Breast epithelium (tissue), 4 donors: ENCODE measurements at regions not wholly inside any gene's neighbourhood (a gene's known extent, or its start where the extent isn't known, plus 50 kb on each side); places are given as distances from the start of the nearest gene placed in this dataset.

ENCODE experiments used
- DNase-seq, 2 donors: peaks; one replicate each; pipeline ENCODE4 v3.0.0-alpha.2; 2019; ENCODE audit warnings: low spot score in 2 of 2
- H3K27ac ChIP-seq, 2 donors: fragments of 200-600 bp; sonication (generic) in 1 of 2; one replicate each; pipeline ENCODE4 v1.5.1; 2016 to 2019; ENCODE audit warnings: mild to moderate bottlenecking in 1 of 2
- H3K27me3 ChIP-seq, 2 donors: fragments of 200-600 bp; sonication (generic) in 1 of 2; one replicate each; pipeline versions ENCODE4 v1.5.1 to v1.6.0; 2017 to 2019; ENCODE audit warnings: control low read depth in 1 of 2, mild to moderate bottlenecking in 1 of 2
- H3K36me3 ChIP-seq: fragments of 200-600 bp; one replicate; pipeline ENCODE4 v1.5.1; 2019
- H3K4me1 ChIP-seq, 2 donors: fragments of 200-600 bp; sonication (generic); one replicate each; pipeline ENCODE4 v1.5.1; 2016 to 2019; ENCODE audit warnings: control low read depth in 1 of 2
- H3K4me3 ChIP-seq, 3 donors: fragments of 200-600 bp; sonication (generic); 1 replicate in 2 of 3; 2 replicates in 1 of 3; pipeline ENCODE4 v1.5.1; 2016 to 2019; ENCODE audit warnings: mild to moderate bottlenecking in 3 of 3, moderate library complexity in 2 of 3
- H3K9me3 ChIP-seq, 2 donors: fragments of 200-600 bp; sonication (generic) in 1 of 2; one replicate each; pipeline ENCODE4 v1.5.1; 2016 to 2019; ENCODE audit warnings: control low read depth in 1 of 2
- CTCF ChIP-seq, 3 donors: fragments of 450-650 bp; IDR thresholded peaks; one replicate each; pipeline ENCODE4 v1.5.1; 2016 to 2017; ENCODE audit warnings: antibody characterized with exemption in 3 of 3, mild to moderate bottlenecking in 3 of 3, moderate library complexity in 3 of 3
- POLR2A ChIP-seq: fragments of 450-650 bp; IDR thresholded peaks from one replicate; pipeline ENCODE4 v1.6.1; 2016; ENCODE audit warnings: antibody characterized with exemption, mild to moderate bottlenecking, moderate library complexity
- POLR2AphosphoS5 ChIP-seq, 3 donors: sonication (generic); formaldehyde crosslinking; IDR thresholded peaks; one replicate each; pipeline ENCODE4 v1.6.1; 2017; ENCODE audit warnings: antibody characterized with exemption in 3 of 3
- intact Hi-C: fragments of 100-400 bp; cut with DNase I; formaldehyde crosslinking; loops from one replicate; pipeline ENCODE4 v1.15.1; 2023; ENCODE audit warnings: low total_unique reads

- intact Hi-C loops = no loop called here
- Histone ChIP-seq H3K27ac (no peak overlapping the region), H3K9me3 (no peaks in the 10 kb centered on the region), H3K4me3 (no peak overlapping the region), H3K36me3 (no peaks in the 10 kb centered on the region), H3K4me1 (no peaks in the 10 kb centered on the region), H3K27me3 (no peaks in the 10 kb centered on the region)
- TF ChIP-seq POLR2AphosphoS5 (IDR thresholded peaks at IDR 0.05) (no peak), POLR2A (no peak), CTCF (IDR thresholded peaks at IDR 0.05) (no peak)
- DNase-seq = no peak
Observed at GRCh38 chr18:67010919-67011318, 407.0 kb upstream of the CDH19 start.

GRCh38 chr18:67007999-67008398 lies 404.1 kb upstream of the CDH19 start:
- Histone ChIP-seq H3K36me3 (no peaks in the 10 kb centered on the region), H3K4me3 (no peak overlapping the region), H3K27me3 (no peaks in the 10 kb centered on the region), H3K27ac (no peak overlapping the region), H3K9me3 (no peaks in the 10 kb centered on the region), H3K4me1 (no peaks in the 10 kb centered on the region)
- intact Hi-C loops = no loop called here
- TF ChIP-seq POLR2A = no peak
- TF ChIP-seq CTCF (IDR thresholded peaks at IDR 0.05) = no peak
- DNase-seq = no peak

GRCh38 chr18:67007085-67007484 lies 403.2 kb upstream of the CDH19 start:
- Histone ChIP-seq H3K27me3 (no peaks in the 10 kb centered on the region), H3K27ac (no peak overlapping the region), H3K36me3 (no peaks in the 10 kb centered on the region), H3K4me1 (no peaks in the 10 kb centered on the region), H3K9me3 (no peaks in the 10 kb centered on the region), H3K4me3 (no peak overlapping the region)
- intact Hi-C loops = no loop called here
- DNase-seq = no peak
- no peak for TF ChIP-seq POLR2A
- no peak for TF ChIP-seq CTCF (IDR thresholded peaks at IDR 0.05)
- no peak for TF ChIP-seq POLR2AphosphoS5 (IDR thresholded peaks at IDR 0.05)

GRCh38 chr18:67001052-67001451 lies 397.2 kb upstream of the CDH19 start:
- DNase-seq = no peak
- no peaks in the 10 kb centered on the region for H3K4me1 ChIP-seq
- no peaks in the 10 kb centered on the region for H3K27me3 ChIP-seq
- H3K4me3 ChIP-seq = no peak overlapping the region
- intact Hi-C loops = no loop called here
- H3K36me3 ChIP-seq = no peaks in the 10 kb centered on the region
- no peak overlapping the region for H3K27ac ChIP-seq
- H3K9me3 ChIP-seq = no peaks in the 10 kb centered on the region
- no peak for TF ChIP-seq POLR2AphosphoS5 (IDR thresholded peaks at IDR 0.05)
- TF ChIP-seq POLR2A = no peak
- no peak for TF ChIP-seq CTCF (IDR thresholded peaks at IDR 0.05)

- H3K4me1 ChIP-seq = no peaks in the 10 kb centered on the region
- no peaks in the 10 kb centered on the region for H3K36me3 ChIP-seq
- H3K27ac ChIP-seq = no peak overlapping the region
- no peak for TF ChIP-seq POLR2AphosphoS5 (IDR thresholded peaks at IDR 0.05)
- no peak for TF ChIP-seq CTCF (IDR thresholded peaks at IDR 0.05)
- no peak for TF ChIP-seq POLR2A
- H3K4me3 ChIP-seq = no peak overlapping the region
- H3K27me3 ChIP-seq = no peaks in the 10 kb centered on the region
- DNase-seq = no peak
- H3K9me3 ChIP-seq = no peaks in the 10 kb centered on the region
- intact Hi-C loops = no loop called here
Observed at GRCh38 chr18:66999003-66999402, 395.1 kb upstream of the CDH19 start.
